ENCODE measurements at regions not wholly inside any gene's neighbourhood (a gene's known extent, or its start where the extent isn't known, plus 50 kb on each side); places are given as distances from the start of the nearest gene placed in this dataset.

- no peak for TF ChIP-seq CTCF (conservative IDR thresholded peaks at IDR 0.05; ENCODE audit: low read length)
- no peak for TF ChIP-seq EZH2phosphoT487 (IDR thresholded peaks at IDR 0.05; ENCODE audit: borderline replicate concordance)
- Histone ChIP-seq H3K9me2 (replicated peaks; ENCODE audit: low read depth, low read length) (no peaks in the 10 kb centered on the region), H3K79me2 (ENCODE audit: insufficient read depth, low read length) (no peaks in the 10 kb centered on the region), H4K20me1 (ENCODE audit: insufficient read depth, low read length, poor library complexity, severe bottlenecking) (no peaks in the 10 kb centered on the region), H3K9me3 (ENCODE audit: insufficient read depth, low read depth, low read length) (no peaks in the 10 kb centered on the region), H3K4me3 (ENCODE audit: low read length, poor library complexity, severe bottlenecking) (no peak overlapping the region), H2AFZ (ENCODE audit: low read length) (no peak overlapping the region), H3F3A (ENCODE audit: low read depth) (no peaks in the 10 kb centered on the region), H3K4me1 (ENCODE audit: insufficient read depth, low read length, poor library complexity, severe bottlenecking) (no peaks in the 10 kb centered on the region), H3K36me3 (ENCODE audit: insufficient read depth, low read length) (no peaks in the 10 kb centered on the region), H3K4me2 (ENCODE audit: low read depth, low read length, poor library complexity, severe bottlenecking) (no peak overlapping the region), H3K9ac (ENCODE audit: low read depth, low read length, poor library complexity, severe bottlenecking) (no peak overlapping the region), H3K27me3 (ENCODE audit: insufficient read depth, low read length, poor library complexity, severe bottlenecking) (no peaks in the 10 kb centered on the region)
Observed at GRCh38 chr6:63140114-63140513, 71.2 kb upstream of the FKBP1C start.

GRCh38 chr6:63140692-63141318 is 70.5 kb upstream of the FKBP1C start:
- H2AFZ ChIP-seq (ENCODE audit: low read length) = no peak overlapping the region
- no peaks in the 10 kb centered on the region for H3K9me3 ChIP-seq (ENCODE audit: insufficient read depth, low read depth, low read length)
- H4K20me1 ChIP-seq (ENCODE audit: insufficient read depth, low read length, poor library complexity, severe bottlenecking) = no peaks in the 10 kb centered on the region
- no peaks in the 10 kb centered on the region for H3K79me2 ChIP-seq (ENCODE audit: insufficient read depth, low read length)
- no peak overlapping the region for H3K4me2 ChIP-seq (ENCODE audit: low read depth, low read length, poor library complexity, severe bottlenecking)
- H3K4me3 ChIP-seq (ENCODE audit: low read length, poor library complexity, severe bottlenecking) = no peak overlapping the region
- no peak for TF ChIP-seq EZH2phosphoT487 (IDR thresholded peaks at IDR 0.05; ENCODE audit: borderline replicate concordance)
- TF ChIP-seq CTCF (conservative IDR thresholded peaks at IDR 0.05; ENCODE audit: low read length) = no peak
- no peaks in the 10 kb centered on the region for H3K27me3 ChIP-seq (ENCODE audit: insufficient read depth, low read length, poor library complexity, severe bottlenecking)
- H3K36me3 ChIP-seq (ENCODE audit: insufficient read depth, low read length) = no peaks in the 10 kb centered on the region
- no peak overlapping the region for H3K9ac ChIP-seq (ENCODE audit: low read depth, low read length, poor library complexity, severe bottlenecking)
- H3K9me2 ChIP-seq (replicated peaks; ENCODE audit: low read depth, low read length) = no peaks in the 10 kb centered on the region
- no peaks in the 10 kb centered on the region for H3F3A ChIP-seq (ENCODE audit: low read depth)
- H3K4me1 ChIP-seq (ENCODE audit: insufficient read depth, low read length, poor library complexity, severe bottlenecking) = no peaks in the 10 kb centered on the region

- no peaks in the 10 kb centered on the region for H3K9me2 ChIP-seq (replicated peaks; ENCODE audit: low read depth, low read length)
- no peaks in the 10 kb centered on the region for H4K20me1 ChIP-seq (ENCODE audit: insufficient read depth, low read length, poor library complexity, severe bottlenecking)
Observed at GRCh38 chr6:63149730-63150129, 61.5 kb upstream of the FKBP1C start.

More at GRCh38 chr6:63149730-63150129, 61.5 kb upstream of the FKBP1C start:
- H3K4me1 ChIP-seq (ENCODE audit: insufficient read depth, low read length, poor library complexity, severe bottlenecking) = no peaks in the 10 kb centered on the region
- no peak overlapping the region for H2AFZ ChIP-seq (ENCODE audit: low read length)
- no peaks in the 10 kb centered on the region for H3K27me3 ChIP-seq (ENCODE audit: insufficient read depth, low read length, poor library complexity, severe bottlenecking)
- H3K9ac ChIP-seq (ENCODE audit: low read depth, low read length, poor library complexity, severe bottlenecking) = no peak overlapping the region
- no peaks in the 10 kb centered on the region for H3K9me3 ChIP-seq (ENCODE audit: insufficient read depth, low read depth, low read length)
- H3K79me2 ChIP-seq (ENCODE audit: insufficient read depth, low read length) = no peaks in the 10 kb centered on the region
- H3F3A ChIP-seq (ENCODE audit: low read depth) = no peaks in the 10 kb centered on the region
- no peak for TF ChIP-seq EZH2phosphoT487 (IDR thresholded peaks at IDR 0.05; ENCODE audit: borderline replicate concordance)
- TF ChIP-seq CTCF (conservative IDR thresholded peaks at IDR 0.05; ENCODE audit: low read length) = no peak
- H3K36me3 ChIP-seq (ENCODE audit: insufficient read depth, low read length) = no peaks in the 10 kb centered on the region
- no peak overlapping the region for H3K4me2 ChIP-seq (ENCODE audit: low read depth, low read length, poor library complexity, severe bottlenecking)
- no peak overlapping the region for H3K4me3 ChIP-seq (ENCODE audit: low read length, poor library complexity, severe bottlenecking)
